B cell (primary cell): ENCODE measurements at regions not wholly inside any gene's neighbourhood (a gene's known extent, or its start where the extent isn't known, plus 50 kb on each side); places are given as distances from the start of the nearest gene placed in this dataset.

Experiments
- ATAC-seq: fragments of 200-7000 bp; cut with Tn5 transposase; one replicate; pipeline ENCODE4 v1.10.0; 2021; ENCODE audit warnings: low read depth, mild to moderate bottlenecking, moderate number of reproducible peaks, moderate library complexity
- CTCF ChIA-PET: fragments of 350-600 bp; sonication (Branson Sonifier 250); formaldehyde crosslinking; loops from one replicate; lab custom pipeline; 2021; ENCODE audit warnings: antibody characterized with exemption, inconsistent platforms; lab: Charles Lee
- POLR2A ChIA-PET: fragments of 350-600 bp; sonication (Branson Sonifier 250); formaldehyde crosslinking; loops from one replicate; lab custom pipeline; 2021; ENCODE audit warnings: antibody characterized with exemption; lab: Charles Lee
- DNase-seq: peaks from one replicate; pipeline ENCODE4 v3.0.0; 2013
- H2AFZ ChIP-seq: 2 replicates; pipeline ENCODE4 v1.6.1; 2012; ENCODE audit warnings: mild to moderate bottlenecking, low read depth, low read length; ENCODE audit not compliant: insufficient read depth, poor library complexity, severe bottlenecking
- H3K27ac ChIP-seq, 2 donors: 1 replicate in 1 of 2; 2 replicates in 1 of 2; pipeline ENCODE4 v1.5.1; 2012 to 2013; ENCODE audit warnings: low read length in 2 of 2, mild to moderate bottlenecking in 2 of 2, moderate library complexity in 1 of 2
- H3K27me3 ChIP-seq, 4 experiments: fragments of 200-600 bp in 1 of 4; sonication (generic) in 1 of 4; replicated peaks in 1 of 4; 1 replicate in 2 of 4; 2 replicates in 2 of 4; pipeline versions ENCODE4 v1.6.1 to v1.7.0; 2013 to 2016; ENCODE audit warnings: low read length in 3 of 4, mild to moderate bottlenecking in 2 of 4, mixed read lengths in 1 of 4, moderate library complexity in 1 of 4; ENCODE audit not compliant: insufficient read depth in 4 of 4, control insufficient read depth in 3 of 4; ENCODE audit errors: control extremely low read depth in 1 of 4
- H3K36me3 ChIP-seq, 2 experiments: replicated peaks in 1 of 2; 1 replicate in 1 of 2; 2 replicates in 1 of 2; pipeline versions ENCODE4 v1.6.1 to v1.7.1; 2013; ENCODE audit warnings: low read length in 1 of 2; ENCODE audit not compliant: insufficient read depth in 2 of 2, control insufficient read depth in 1 of 2; ENCODE audit errors: control extremely low read depth in 1 of 2, extremely low read depth in 1 of 2
- H3K4me1 ChIP-seq, 2 donors: fragments of 200-600 bp in 1 of 2; sonication (generic) in 1 of 2; 1 replicate in 1 of 2; 2 replicates in 1 of 2; pipeline versions ENCODE4 v1.5.1 to v1.6.1; 2013 to 2017; ENCODE audit warnings: low read length in 2 of 2; ENCODE audit not compliant: control insufficient read depth in 2 of 2, insufficient read depth in 2 of 2
- H3K4me2 ChIP-seq: replicated peaks from 2 replicates; pipeline ENCODE3; 2012; ENCODE audit warnings: mild to moderate bottlenecking, low read depth, low read length; ENCODE audit not compliant: poor library complexity, severe bottlenecking
- H3K4me3 ChIP-seq, 5 experiments: fragments of 200-600 bp in 1 of 5; sonication (generic) in 1 of 5; 1 replicate in 3 of 5; 2 replicates in 2 of 5; pipeline versions ENCODE4 v1.5.1 to v1.7.0; 2011 to 2016; ENCODE audit warnings: low read length in 4 of 5, mild to moderate bottlenecking in 4 of 5, low read depth in 2 of 5, control low read depth in 1 of 5, moderate library complexity in 1 of 5; ENCODE audit not compliant: insufficient read depth in 1 of 5; ENCODE audit errors: control extremely low read depth in 1 of 5, extremely low read depth in 1 of 5
- H3K79me2 ChIP-seq: fragments of 200-600 bp; sonication (generic); one replicate; pipeline ENCODE4 v1.6.0; 2016; ENCODE audit warnings: low read length; ENCODE audit not compliant: control insufficient read depth, insufficient read depth
- H3K9ac ChIP-seq: fragments of 200-600 bp; sonication (generic); 2 replicates; pipeline ENCODE4 v1.6.1; 2017; ENCODE audit warnings: mild to moderate bottlenecking, low read length, moderate library complexity
- H3K9me3 ChIP-seq, 3 donors: one replicate each; pipeline versions ENCODE4 v1.6.1 to v1.7.1; 2013; ENCODE audit warnings: low read length in 2 of 3; ENCODE audit not compliant: control insufficient read depth in 2 of 3, insufficient read depth in 1 of 3; ENCODE audit errors: control extremely low read depth in 1 of 3
- H4K20me1 ChIP-seq: 2 replicates; pipeline ENCODE4 v1.6.0; 2012; ENCODE audit warnings: mild to moderate bottlenecking, low read length; ENCODE audit not compliant: insufficient read depth, control insufficient read depth, poor library complexity, severe bottlenecking
- H3K27ac Mint-ChIP-seq: one replicate; pipeline ENCODE4 v1.8.0; 2021; ENCODE audit warnings: mixed read lengths
- H3K27me3 Mint-ChIP-seq: one replicate; pipeline ENCODE4 v1.8.0; 2021; ENCODE audit warnings: mixed read lengths
- H3K4me1 Mint-ChIP-seq: one replicate; pipeline ENCODE4 v1.8.0; 2021; ENCODE audit warnings: mixed read lengths
- H3K4me3 Mint-ChIP-seq: one replicate; pipeline ENCODE4 v1.8.0; 2021; ENCODE audit warnings: mixed read lengths
- H3K9me3 Mint-ChIP-seq: one replicate; pipeline ENCODE4 v1.8.0; 2022; ENCODE audit warnings: mixed read lengths; ENCODE audit not compliant: insufficient read depth
- CTCF ChIP-seq: fragments of 200-600 bp; IDR thresholded peaks from one replicate; pipeline ENCODE4 v1.8.0; 2022; ENCODE audit warnings: antibody characterized with exemption, mild to moderate bottlenecking
- EZH2 ChIP-seq: IDR thresholded peaks from 2 replicates; pipeline ENCODE4 v1.6.1; 2012; ENCODE audit warnings: borderline replicate concordance, low read depth, mild to moderate bottlenecking, moderate library complexity, low read length; ENCODE audit not compliant: insufficient read depth, poor library complexity, severe bottlenecking
- WGBS: methylation state at CpG from one replicate; pipeline ENCODE4 v1.1.5; 2013; ENCODE audit warnings: missing lambda C conversion rate; ENCODE audit not compliant: insufficient coverage; 5-methylcytosine and 5-hydroxymethylcytosine counted together
- intact Hi-C: fragments of 100-400 bp; cut with micrococcal nuclease; formaldehyde crosslinking; loops from one replicate; pipeline ENCODE4 v1.10.0; 2022

DNA sequence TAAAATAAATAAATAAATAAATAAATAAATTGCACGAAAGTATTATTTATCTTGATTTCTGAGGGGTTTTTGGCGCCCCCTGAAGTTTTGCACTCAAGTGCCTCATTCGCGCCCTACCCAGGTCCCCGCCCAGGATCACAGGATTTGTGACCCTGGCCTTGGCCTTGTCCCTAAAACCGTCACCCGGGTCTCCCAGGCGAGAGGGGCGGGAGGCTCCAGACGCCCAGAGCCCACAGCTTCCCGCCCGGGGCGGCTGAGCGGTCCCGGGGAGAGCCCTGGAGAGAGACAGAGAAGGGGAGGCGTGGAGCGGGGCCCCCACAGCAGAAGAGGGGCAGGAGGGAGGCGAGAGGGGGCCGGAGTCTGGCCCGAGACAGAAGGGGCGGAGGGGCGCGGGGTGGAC lies 91.8 kb upstream of the CASZ1 start:
- TF ChIP-seq EZH2, result no peak
- no peak for TF ChIP-seq CTCF
- H3K4me3 Mint-ChIP-seq, result no peak overlapping the region
- no peak overlapping the region for H3K4me2 ChIP-seq
- DNase-seq (no peak), ATAC-seq (no peak)
- H3K9ac ChIP-seq, result no peak overlapping the region
- peaks cover 39% of the 10 kb centered on the region for H3K27me3 Mint-ChIP-seq
- intact Hi-C loops, result no loop called here
- H3K4me1 Mint-ChIP-seq, result peaks cover 1% of the 10 kb centered on the region
- H3K9me3 ChIP-seq, result peaks cover 0 to 5% (median 0%) of the 10 kb centered on the region in 3 donors
- POLR2A ChIA-PET, result no interaction called here
- H3K79me2 ChIP-seq, result no peaks in the 10 kb centered on the region
- H3K27ac Mint-ChIP-seq, result no peak overlapping the region
- WGBS, result 8% methylated on average over 17 of the region's 23 CpGs
- no peak overlapping the region for H3K4me3 ChIP-seq
- no peaks in the 10 kb centered on the region for H3K4me1 ChIP-seq
- H4K20me1 ChIP-seq, result no peaks in the 10 kb centered on the region
- CTCF ChIA-PET, result no interaction called here
- H3K36me3 ChIP-seq, result no peaks in the 10 kb centered on the region
- no peak overlapping the region for H3K27ac ChIP-seq
- H3K9me3 Mint-ChIP-seq, result no peaks in the 10 kb centered on the region
- no peak overlapping the region for H2AFZ ChIP-seq
- H3K27me3 ChIP-seq, result peaks cover 0 to 22% (median 3%) of the 10 kb centered on the region in 4 experiments

- no peak overlapping the region for H3K27ac Mint-ChIP-seq
- Histone ChIP-seq H3K4me1 (no peaks in the 10 kb centered on the region), H3K79me2 (no peaks in the 10 kb centered on the region), H3K4me3 (no peak overlapping the region), H3K9ac (no peak overlapping the region), H3K36me3 (no peaks in the 10 kb centered on the region), H3K4me2 (no peak overlapping the region), H3K27me3 (peaks cover 0 to 20% (median 3%) of the 10 kb centered on the region in 4 experiments), H4K20me1 (no peaks in the 10 kb centered on the region), H2AFZ (no peak overlapping the region), H3K9me3 (peaks cover 0 to 5% (median 0%) of the 10 kb centered on the region in 3 donors), H3K27ac (no peak overlapping the region)
- H3K4me3 Mint-ChIP-seq, result peak overlapping the region; percentile 26
- intact Hi-C loops, result no loop called here
- TF ChIP-seq EZH2, result no peak
- TF ChIP-seq CTCF, result no peak
- peaks cover 1% of the 10 kb centered on the region for H3K4me1 Mint-ChIP-seq
- H3K9me3 Mint-ChIP-seq, result no peaks in the 10 kb centered on the region
- DNase-seq (no peak), ATAC-seq (no peak)
- ChIA-PET POLR2A (no interaction called here), CTCF (no interaction called here)
- WGBS, result 29% methylated on average over 63 of the region's 66 CpGs
- peaks cover 40% of the 10 kb centered on the region for H3K27me3 Mint-ChIP-seq
Observed at GRCh38 chr1:10888791-10889649, 92.6 kb upstream of the CASZ1 start.
